GM21825 (cell line): ENCODE measurements at regions not wholly inside any gene's neighbourhood (a gene's known extent, or its start where the extent isn't known, plus 50 kb on each side); places are given as distances from the start of the nearest gene placed in this dataset.

Experiments used
- ATAC-seq: cut with Tn5 transposase; IDR thresholded peaks from one replicate; pipeline ENCODE4 v1.9.1; 2021; ENCODE audit warnings: mild to moderate bottlenecking, moderate library complexity; ENCODE audit not compliant: unreplicated experiment

- ATAC-seq: no peak
Measured at GRCh38 chrX:151476604-151477303, 79.7 kb downstream of the VMA21 start.

GRCh38 chrX:151478058-151478457 is 81.1 kb downstream of the VMA21 start:
- no peak for ATAC-seq

DNA sequence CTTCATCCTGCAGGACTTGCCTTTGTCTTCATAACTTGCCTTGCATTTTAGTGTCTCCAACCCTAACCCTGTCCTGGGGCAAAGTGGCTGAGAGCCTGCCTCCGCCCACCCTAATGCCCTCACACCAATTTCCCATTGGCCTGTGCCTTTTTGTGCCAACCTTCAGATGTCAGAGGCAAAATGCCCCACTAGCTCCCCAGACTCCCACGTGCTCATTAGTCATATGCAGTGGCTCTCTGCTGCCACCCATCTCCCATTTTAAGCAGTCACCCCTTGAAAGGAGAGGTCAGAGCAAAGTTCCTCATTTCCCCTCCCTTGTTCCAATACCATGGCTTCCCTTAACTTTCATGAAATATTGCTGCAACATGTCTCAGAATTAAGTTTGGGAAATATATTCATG is 74.8 kb upstream of the PASD1 start:
- peak; percentile 67 for ATAC-seq

- ATAC-seq: no peak
Measured at GRCh38 chrX:151505796-151506195, 57.7 kb upstream of the PASD1 start.

DNA sequence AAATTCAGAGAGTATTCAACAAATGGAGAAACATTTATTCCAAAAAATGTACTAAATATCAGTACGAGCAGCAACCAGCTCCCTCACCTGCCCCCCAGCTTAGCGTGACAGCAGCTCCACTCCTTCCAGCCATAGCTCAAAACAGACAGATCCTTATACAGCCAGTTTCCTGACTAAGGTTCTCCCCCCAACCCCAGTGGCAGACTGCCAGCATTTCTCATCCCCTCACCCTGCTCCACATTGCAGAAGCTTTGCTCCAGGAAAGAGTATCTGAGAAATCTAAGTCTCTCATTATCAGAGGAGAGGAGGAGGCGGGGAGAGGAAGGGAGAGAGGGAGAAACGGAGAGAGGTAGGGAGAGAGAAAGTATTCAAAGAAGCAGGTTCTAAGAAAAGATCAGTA is 53.3 kb upstream of the PASD1 start:
- ATAC-seq: no peak

- no peak for ATAC-seq
Measured at GRCh38 chrX:151513472-151513871, 50.0 kb upstream of the PASD1 start.
